DMS53 (cell line): ENCODE measurements at regions not wholly inside any gene's neighbourhood (a gene's known extent, or its start where the extent isn't known, plus 50 kb on each side); places are given as distances from the start of the nearest gene placed in this dataset.
"Not testable (repeated sequence)": the region's sequence is repeated elsewhere in the genome, so short reads cannot be mapped to it uniquely, and the experiment has no call there.

ENCODE experiments used
- DNase-seq: peaks from one replicate; lab custom pipeline; 2025; lab: John Stamatoyannopoulos, UW

DNA sequence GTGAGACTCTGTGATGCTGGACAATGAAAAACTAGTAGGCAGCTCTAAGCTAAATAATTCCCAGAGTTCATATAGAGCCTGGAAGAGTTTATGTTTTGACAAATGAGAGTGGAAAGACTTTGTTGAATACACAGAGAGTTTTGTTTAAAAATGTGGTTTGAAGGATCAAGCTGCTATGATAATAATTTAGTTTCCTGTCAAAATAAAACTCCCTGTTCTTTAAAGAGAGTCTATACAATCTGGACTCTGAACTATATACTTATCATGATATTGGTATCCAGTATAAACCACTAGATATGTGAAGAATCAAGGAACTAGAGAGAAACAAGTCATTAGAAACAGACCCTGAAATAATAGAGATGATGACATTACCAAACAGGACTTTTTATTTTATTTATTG, 158.6 kb downstream of the C4orf33 start:
- DNase-seq, result no peak

DNA sequence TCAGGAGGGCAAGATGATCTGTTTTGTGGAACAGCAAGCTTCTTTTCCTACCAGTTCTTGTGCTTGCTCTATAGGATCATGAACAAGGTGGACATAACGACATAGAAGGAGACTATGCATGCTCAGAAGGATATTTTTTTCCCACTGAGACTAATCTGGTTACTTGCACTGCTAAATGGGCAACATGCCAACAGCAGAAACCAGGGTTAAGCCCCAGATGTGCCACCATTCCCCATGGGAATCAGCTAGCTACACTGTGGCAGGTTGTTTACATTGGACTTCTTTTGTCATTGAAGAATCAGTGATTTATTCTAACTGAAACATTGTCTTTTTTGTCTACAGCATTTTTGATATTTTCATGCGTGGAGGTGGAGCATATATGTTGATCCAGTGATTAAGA, 165.6 kb downstream of the C4orf33 start:
- DNase-seq, result no peak

DNA sequence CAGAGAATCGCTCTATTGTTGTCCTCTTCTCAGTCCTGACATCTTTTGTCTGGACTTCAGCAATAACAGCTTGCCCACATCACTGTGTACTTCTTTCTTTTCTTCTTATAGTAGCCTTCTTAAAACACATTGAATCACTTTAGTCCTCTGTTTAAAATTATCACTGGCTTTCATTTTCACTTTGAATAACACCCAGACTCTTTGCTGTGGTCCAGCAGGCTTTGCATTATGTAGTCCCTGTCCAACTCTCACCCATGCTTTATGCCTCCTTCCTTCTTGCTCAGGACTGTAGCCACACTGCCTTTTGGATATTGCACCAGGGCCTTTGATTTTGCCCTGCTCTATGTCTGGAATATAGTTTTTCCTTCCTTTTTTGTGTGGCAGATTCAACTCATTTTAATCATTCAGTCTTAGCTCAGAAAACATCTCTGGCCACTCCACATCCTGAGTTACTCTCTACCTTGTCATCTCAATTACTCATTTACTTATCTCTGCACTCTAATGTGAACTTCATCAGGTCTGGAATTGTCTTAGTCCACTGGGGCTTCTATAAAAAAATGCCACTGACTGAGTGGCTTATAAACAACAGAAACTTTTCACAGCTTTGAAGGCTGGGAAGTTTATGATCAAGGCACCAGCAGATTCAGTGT, 168.2 kb downstream of the C4orf33 start:
- no peak for DNase-seq

DNA sequence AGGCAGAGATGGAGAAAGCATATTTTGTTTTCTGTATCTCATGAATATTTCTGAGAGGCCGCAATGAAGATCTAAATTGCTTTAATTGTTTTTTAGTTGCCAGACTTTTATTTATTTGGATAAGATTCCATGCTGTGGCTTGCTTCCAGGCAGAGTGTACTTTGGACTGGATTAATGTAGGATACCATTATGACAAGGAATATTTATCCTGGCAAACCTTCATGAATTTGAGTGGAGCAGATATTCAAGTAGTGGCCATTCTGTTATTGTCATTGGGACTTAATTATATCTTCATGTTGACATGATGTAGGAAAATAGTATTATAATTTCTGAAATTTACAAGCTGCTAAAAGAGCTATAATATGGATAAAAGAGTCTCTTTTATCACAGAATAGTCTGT, 182.9 kb downstream of the C4orf33 start:
- no peak for DNase-seq

GRCh38 chr4:129282293-129282692, 186.3 kb downstream of the C4orf33 start:
- no peak for DNase-seq

GRCh38 chr4:129292194-129292593, 196.2 kb downstream of the C4orf33 start:
- not testable (repeated sequence) for DNase-seq

DNA sequence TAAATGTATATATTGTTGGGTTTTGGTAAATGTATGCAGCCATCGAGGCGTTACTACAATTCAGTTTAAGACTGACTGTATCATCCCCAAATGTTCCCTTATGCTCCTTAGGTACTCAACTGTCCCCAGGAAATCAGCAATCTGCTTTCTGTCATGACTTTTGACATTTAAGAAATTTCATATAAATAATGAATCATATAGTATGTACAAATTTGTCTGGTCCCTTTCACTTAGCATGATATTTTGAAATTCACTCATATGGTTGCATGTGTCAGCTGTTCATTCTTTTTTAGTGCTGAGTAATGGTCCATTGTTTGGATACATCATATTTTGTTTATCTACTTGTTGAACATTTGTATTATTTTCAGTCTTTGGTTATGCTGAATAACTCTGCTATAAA, 218.8 kb downstream of the C4orf33 start:
- DNase-seq, result no peak

GRCh38 chr4:129322920-129323319, 227.0 kb downstream of the C4orf33 start:
- DNase-seq, result no peak

DNA sequence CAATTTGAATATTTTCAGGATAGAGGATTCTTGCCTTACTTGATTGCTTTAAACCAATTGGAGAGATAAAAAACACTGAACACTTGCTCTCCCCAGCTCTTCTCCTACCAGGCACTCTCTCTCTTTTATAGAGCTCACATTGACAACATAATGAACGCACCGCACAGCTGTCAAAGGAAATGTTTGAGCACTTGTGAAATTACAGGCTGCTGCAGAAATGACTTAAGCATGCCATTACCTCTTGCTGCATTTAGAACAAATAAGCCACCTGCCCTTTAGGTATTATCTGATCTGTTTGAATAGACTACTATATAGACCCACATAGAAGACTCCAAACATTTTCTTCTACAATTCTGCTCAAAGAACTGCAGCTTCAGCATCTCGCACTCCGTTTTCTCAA, 227.7 kb downstream of the C4orf33 start:
- peak; percentile 23 for DNase-seq

DNA sequence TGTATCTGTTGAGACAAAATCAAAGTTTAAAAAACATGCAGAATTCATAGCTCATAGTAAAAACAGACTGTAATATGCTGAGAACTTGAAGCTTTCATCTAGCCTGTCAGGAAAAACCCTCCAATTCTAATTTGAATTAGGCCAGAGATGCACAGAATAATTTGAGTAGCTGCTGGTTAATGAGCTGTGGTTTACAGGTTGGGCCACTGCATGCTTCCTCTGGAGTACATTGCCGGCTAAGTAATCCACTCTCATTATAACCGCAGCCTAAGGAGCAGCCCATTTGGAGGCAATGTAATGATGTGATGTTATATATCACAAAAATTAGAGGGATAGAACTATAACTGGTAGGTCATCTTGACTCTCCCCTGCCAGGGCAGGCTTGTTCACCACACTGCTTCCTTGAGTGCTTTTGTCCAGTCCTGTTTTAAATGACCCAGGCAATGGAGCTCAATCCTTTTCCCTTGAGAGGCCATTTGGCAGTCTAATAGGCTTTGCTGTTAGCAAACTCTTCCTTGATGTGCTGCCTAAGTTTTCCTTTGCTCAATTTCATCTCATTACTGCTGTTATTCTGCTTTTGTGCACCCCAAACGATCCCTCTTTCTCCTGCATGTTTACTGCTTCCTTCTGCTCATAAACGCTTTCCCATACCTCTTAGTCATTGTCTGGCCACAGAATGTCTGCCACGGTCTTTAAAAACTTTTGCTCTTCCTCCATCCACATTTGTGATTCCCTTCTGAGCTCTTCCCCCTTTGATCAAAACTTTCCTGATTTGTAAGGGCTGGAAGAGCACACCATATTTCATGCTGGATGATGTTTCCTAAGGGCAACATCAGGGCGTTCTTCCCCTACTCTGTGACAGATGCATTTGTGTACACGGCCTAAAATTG, 230.9 kb downstream of the C4orf33 start:
- DNase-seq, result no peak

- no peak for DNase-seq
Observed at GRCh38 chr4:129327637-129328036, 231.7 kb downstream of the C4orf33 start.

- DNase-seq, result peak; percentile 77
Observed at GRCh38 chr4:129328162-129328561, 232.2 kb downstream of the C4orf33 start.

- DNase-seq, result no peak
Observed at GRCh38 chr4:129334136-129334535, 238.2 kb downstream of the C4orf33 start.

- DNase-seq, result peak; percentile 4
Observed at GRCh38 chr4:129335276-129335675, 239.3 kb downstream of the C4orf33 start.

DNA sequence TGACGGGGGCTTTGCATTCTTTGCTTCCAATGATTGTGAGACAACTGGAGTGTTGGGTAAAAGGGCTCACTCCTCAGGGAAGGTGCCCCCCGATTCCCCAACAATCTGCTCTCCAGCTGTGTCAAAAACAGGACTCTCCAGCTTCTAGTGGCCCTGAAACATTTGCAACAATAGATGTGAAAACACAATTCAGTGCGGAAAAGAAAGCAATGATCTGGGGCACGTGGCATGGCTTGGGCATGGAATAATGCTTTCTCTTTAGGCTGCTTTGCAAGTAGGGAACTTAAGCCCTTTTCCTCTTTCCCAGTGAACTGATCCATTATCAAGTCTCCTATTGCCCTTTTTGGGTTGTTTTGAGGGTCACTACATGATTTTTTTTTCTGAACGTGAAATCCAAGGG, 239.9 kb downstream of the C4orf33 start:
- DNase-seq, result no peak

DNA sequence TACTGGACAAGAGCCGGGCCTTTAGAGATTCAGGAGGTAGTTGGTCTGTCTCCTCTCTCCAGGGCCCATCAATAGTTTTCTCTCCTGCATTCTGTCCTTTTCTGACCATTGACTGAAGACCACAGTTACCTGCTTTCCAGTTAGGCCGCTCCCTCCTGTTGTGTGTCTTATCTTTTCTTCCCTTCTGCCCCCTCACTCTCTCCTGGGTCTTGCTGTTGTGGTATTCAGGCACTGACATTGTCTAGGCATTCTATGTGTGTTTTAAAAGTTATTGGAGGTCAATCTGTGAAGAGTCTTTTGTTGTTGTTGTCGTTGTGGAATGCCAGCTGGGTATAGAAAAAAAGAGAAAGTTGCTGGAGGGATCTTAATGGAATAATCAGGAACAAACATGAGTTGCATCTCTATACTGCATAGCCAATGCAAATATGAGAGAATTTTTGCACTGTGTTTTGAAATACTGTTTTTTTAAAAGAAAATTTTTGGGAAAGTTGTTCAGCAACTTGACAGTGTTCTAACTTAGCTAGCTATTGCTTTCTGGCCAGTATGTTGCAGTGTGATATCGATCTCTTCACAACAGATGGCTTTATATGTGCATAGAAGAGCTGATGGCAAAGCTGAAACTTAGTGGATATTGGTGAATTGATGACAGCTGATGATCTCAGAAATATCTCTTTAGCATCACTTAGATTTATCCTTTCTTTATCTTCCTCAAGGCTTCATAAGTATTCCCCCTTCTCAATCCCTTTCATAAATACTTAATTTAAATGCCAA, 240.7 kb downstream of the C4orf33 start:
- DNase-seq, result no peak

GRCh38 chr4:129337228-129337620, 241.3 kb downstream of the C4orf33 start:
- DNase-seq, result no peak

DNA sequence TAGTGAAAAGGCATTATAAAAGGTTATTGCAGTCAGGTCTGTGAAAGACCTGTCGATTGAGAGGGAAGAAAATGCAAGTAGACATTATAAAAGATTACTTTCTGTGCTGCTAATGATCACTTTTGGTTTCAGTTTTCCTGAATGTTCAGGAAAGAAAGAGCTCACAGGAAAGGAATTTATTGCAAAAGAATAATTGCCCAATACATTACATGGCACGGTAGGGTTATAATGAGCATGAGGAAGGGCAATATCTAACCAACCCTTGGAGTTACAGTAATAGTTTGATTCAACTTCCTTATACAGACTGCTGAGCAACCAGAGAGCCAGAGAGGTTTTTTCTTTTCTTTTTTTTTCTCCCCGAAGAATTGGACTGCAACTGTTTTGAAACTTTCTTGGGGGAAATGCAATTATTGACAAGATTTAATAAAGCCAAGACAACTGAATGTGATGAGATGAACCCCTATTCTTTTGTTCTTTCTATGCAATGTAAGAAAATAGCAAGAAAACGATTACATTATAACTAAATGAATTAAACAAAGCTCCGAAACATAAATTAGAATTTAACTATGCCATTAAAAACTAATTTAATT, 247.0 kb downstream of the C4orf33 start:
- peak; percentile 1 for DNase-seq

- peak; percentile 64 for DNase-seq
Observed at GRCh38 chr4:129344058-129344457, 248.1 kb downstream of the C4orf33 start.

GRCh38 chr4:129345609-129346008, 249.7 kb downstream of the C4orf33 start:
- DNase-seq, result no peak

DNA sequence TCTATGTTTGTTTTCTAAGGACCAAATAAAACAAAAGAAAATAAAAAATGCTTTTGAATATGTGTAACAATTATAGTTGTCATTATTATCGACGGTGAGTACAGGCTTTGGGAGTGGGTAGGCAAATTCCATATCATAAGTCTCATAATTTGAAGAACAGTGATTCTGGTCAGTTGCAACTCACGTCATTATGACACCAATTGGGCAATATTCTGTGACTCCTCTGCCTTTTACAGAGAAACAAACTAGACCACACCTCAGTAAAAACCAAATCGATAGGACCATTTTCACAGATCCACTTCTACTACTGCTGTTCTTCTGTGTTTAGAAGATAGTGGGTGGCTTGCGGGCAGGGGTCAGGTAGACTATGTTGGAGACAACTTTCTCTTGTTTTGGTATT, 250.1 kb downstream of the C4orf33 start:
- no peak for DNase-seq

- no peak for DNase-seq
Observed at GRCh38 chr4:129346734-129347133, 250.8 kb downstream of the C4orf33 start.
